AG04449 (cell line): ENCODE measurements at regions not wholly inside any gene's neighbourhood (a gene's known extent, or its start where the extent isn't known, plus 50 kb on each side); places are given as distances from the start of the nearest gene placed in this dataset.

Source experiments
- CTCF ChIA-PET: fragments of 350-600 bp; formaldehyde crosslinking; extraction: SDS; loops from one replicate; lab custom pipeline; 2021; ENCODE audit warnings: antibody characterized with exemption; lab: Yijun Ruan, JAX
- POLR2A ChIA-PET: fragments of 400-600, 350-600 bp; formaldehyde crosslinking; extraction: SDS; loops from one replicate; lab custom pipeline; 2020; ENCODE audit warnings: antibody characterized with exemption, inconsistent platforms; lab: Yijun Ruan, JAX
- DNase-seq: peaks from one replicate; pipeline ENCODE4 v3.0.0-alpha.2; 2010; ENCODE audit warnings: low read depth, low spot score
- H3K4me3 ChIP-seq: 2 replicates; pipeline ENCODE4 v1.5.1; 2011; ENCODE audit warnings: low read depth, mild to moderate bottlenecking, control low read depth, low read length
- TF ChIP-seq, protein P1 (sequence below): IDR thresholded peaks from one replicate; pipeline ENCODE4 v1.5.1; 2011; ENCODE audit warnings: mild to moderate bottlenecking, moderate library complexity, low read length, control low read depth, inconsistent platforms; ENCODE audit not compliant: insufficient read depth; ENCODE audit errors: missing control alignments

DNA sequence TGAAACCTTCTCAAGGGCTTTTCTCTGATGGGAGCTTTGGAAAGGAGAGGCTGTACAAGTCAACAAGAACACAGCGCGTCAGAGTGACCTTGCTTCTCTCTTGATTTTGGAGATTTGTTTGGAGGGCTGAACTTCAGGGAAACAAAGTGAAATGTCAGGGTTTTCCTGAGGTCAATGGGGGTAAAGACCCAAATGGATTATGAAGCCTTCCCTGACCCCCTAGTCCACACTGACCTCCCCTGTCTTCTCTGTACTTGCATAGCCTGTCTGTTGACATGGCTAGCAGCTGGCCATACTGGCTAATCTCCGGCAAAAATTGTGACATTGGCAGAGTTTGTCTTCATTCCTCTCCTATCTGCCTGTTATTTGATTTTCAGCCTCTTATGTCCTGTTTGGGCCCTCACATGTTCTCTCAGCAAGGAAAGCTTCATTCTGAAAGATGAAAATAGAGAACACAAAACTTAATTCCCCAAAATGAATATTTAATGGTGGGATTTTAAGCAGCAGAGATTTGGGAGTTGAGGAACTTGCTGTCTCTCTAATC is 149.3 kb upstream of the HAAO start:
- POLR2A ChIA-PET, result interaction anchor here (0.6 kb wide), 1 partner anchor 77 kb away, joined by 5 read pairs; no protein-coding TSS in a partner anchor
- DNase-seq, result no peak
- TF ChIP-seq, protein P1, sequence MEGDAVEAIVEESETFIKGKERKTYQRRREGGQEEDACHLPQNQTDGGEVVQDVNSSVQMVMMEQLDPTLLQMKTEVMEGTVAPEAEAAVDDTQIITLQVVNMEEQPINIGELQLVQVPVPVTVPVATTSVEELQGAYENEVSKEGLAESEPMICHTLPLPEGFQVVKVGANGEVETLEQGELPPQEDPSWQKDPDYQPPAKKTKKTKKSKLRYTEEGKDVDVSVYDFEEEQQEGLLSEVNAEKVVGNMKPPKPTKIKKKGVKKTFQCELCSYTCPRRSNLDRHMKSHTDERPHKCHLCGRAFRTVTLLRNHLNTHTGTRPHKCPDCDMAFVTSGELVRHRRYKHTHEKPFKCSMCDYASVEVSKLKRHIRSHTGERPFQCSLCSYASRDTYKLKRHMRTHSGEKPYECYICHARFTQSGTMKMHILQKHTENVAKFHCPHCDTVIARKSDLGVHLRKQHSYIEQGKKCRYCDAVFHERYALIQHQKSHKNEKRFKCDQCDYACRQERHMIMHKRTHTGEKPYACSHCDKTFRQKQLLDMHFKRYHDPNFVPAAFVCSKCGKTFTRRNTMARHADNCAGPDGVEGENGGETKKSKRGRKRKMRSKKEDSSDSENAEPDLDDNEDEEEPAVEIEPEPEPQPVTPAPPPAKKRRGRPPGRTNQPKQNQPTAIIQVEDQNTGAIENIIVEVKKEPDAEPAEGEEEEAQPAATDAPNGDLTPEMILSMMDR, result no peak
- no peak overlapping the region for H3K4me3 ChIP-seq
- CTCF ChIA-PET, result interaction anchor here (0.6 to 9.2 kb wide), 5 partner anchors 10 to 285 kb away, joined by 3 to 293 read pairs (median 95); partner anchors contain the start of gene ZFP36L2

- POLR2A ChIA-PET, result no interaction called here
- no peak overlapping the region for H3K4me3 ChIP-seq
- TF ChIP-seq, protein P1, result no peak
- no peak for DNase-seq
- CTCF ChIA-PET, result interaction anchor here (1.2 to 11.8 kb wide), 5 partner anchors 8 to 545 kb away, joined by 3 to 126 read pairs (median 11); no protein-coding TSS in a partner anchor
Observed at GRCh38 chr2:42939411-42940206, 147.2 kb upstream of the HAAO start.

- DNase-seq, result no peak
- TF ChIP-seq, protein P1, result no peak
- POLR2A ChIA-PET, result no interaction called here
- no peak overlapping the region for H3K4me3 ChIP-seq
- CTCF ChIA-PET, result interaction anchor here (1.0 to 11.8 kb wide), 5 partner anchors 9 to 603 kb away, joined by 3 to 67 read pairs (median 3); no protein-coding TSS in a partner anchor
Observed at GRCh38 chr2:42938671-42939370, 146.4 kb upstream of the HAAO start.

GRCh38 chr2:42937171-42937875 is 144.9 kb upstream of the HAAO start:
- no peak for DNase-seq
- ChIA-PET POLR2A (no interaction called here), CTCF (interaction anchor here (1.0 to 13.3 kb wide), 5 partner anchors 7 to 605 kb away, joined by 3 to 126 read pairs (median 5); no protein-coding TSS in a partner anchor)
- H3K4me3 ChIP-seq, result no peak overlapping the region
- TF ChIP-seq, protein P1, result no peak

DNA sequence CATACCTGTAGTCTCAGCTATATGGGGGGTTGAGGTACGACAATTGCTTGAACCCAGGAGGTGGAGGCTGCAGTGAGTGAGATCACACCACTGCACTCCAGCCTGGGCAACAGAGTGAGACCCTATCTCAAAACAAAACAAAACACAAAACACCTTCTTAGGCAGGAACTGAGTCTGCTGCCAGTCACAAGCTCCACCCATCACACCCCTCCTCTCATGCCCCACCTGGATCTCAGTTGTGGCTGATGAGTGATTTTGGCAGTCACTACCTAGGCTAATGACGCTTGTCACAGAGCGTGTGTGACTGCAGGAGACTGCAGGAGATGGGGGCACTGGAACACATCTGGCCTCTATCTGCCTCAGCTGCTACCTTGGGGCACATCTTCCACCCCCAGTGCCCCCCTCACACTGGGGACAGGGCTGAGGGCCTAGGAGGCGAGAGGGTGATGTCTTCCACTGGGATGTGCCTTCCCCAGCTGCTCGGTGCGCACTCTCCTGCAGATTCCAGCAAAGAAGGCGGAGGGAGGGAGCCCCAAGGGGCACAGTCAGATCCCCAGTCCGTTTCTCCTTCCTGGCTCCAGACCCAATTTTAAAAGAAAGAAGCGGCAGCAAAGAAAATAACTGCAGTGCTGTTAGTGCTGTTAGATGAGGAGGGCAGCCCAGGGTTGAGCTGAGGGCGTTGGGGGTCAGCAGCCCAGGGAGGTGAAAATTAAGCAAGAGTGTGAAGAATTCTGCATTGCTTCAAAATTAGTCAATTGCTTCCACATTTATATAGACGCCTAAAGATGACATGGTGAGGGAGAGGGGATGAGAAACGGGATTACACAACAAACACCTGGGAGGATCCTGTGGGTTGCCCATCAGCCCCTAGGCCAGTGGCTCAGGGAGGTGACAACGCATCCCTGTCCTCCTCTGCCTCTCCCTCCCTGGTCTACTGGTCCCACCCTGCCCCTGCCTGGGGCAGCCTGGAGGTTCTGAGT is 143.6 kb upstream of the HAAO start:
- no peak overlapping the region for H3K4me3 ChIP-seq
- no peak for DNase-seq

More for the DNA sequence above, 143.6 kb upstream of the HAAO start:
- POLR2A ChIA-PET, result no interaction called here
- TF ChIP-seq, protein P1, result no peak
- CTCF ChIA-PET, result interaction anchor here (1.0 to 13.3 kb wide), 5 partner anchors 8 to 77 kb away, joined by 3 to 126 read pairs (median 5); no protein-coding TSS in a partner anchor
